ENCODE measurements at regions not wholly inside any gene's neighbourhood (a gene's known extent, or its start where the extent isn't known, plus 50 kb on each side); places are given as distances from the start of the nearest gene placed in this dataset.
"Not testable (repeated sequence)": the region's sequence is repeated elsewhere in the genome, so short reads cannot be mapped to it uniquely, and the experiment has no call there.

- Histone ChIP-seq H3K27ac (no peak overlapping the region), H2AFZ (no peak overlapping the region), H3K4me1 (ENCODE audit: insufficient read depth) (no peaks in the 10 kb centered on the region), H3K9me3 (ENCODE audit: low read depth) (no peaks in the 10 kb centered on the region), H3K79me2 (no peaks in the 10 kb centered on the region), H3K9me2 (replicated peaks; ENCODE audit: insufficient read depth) (no peaks in the 10 kb centered on the region), H3K36me3 (replicated peaks; ENCODE audit: insufficient read depth, low read depth) (no peaks in the 10 kb centered on the region), H3K4me2 (no peak overlapping the region), H3K27me3 (no peaks in the 10 kb centered on the region), H3K4me3 (no peak overlapping the region), H4K20me1 (ENCODE audit: insufficient read depth, poor library complexity, severe bottlenecking) (no peaks in the 10 kb centered on the region)
- TF ChIP-seq EZH2phosphoT487 (IDR thresholded peaks at IDR 0.05; ENCODE audit: low read depth, severe bottlenecking, unreplicated experiment) (no peak), EZH2 (IDR thresholded peaks at IDR 0.05; ENCODE audit: borderline replicate concordance) (no peak), CTCF (IDR thresholded peaks at IDR 0.05; ENCODE audit: poor library complexity) (no peak)
- no peak for DNase-seq (ENCODE audit: low spot score)
Measured at GRCh38 chr3:134102976-134103375, 73.3 kb upstream of the SLCO2A1 start.

GRCh38 chr3:134096214-134096613, 66.5 kb upstream of the SLCO2A1 start:
- not testable (repeated sequence) for H3K9me2 ChIP-seq (replicated peaks; ENCODE audit: insufficient read depth); H3K4me2 ChIP-seq; H4K20me1 ChIP-seq (ENCODE audit: insufficient read depth, poor library complexity, severe bottlenecking); DNase-seq (ENCODE audit: low spot score); H3K79me2 ChIP-seq; H3K4me3 ChIP-seq; H3K4me1 ChIP-seq (ENCODE audit: insufficient read depth); H3K27me3 ChIP-seq; H3K9me3 ChIP-seq (ENCODE audit: low read depth); H2AFZ ChIP-seq; H3K36me3 ChIP-seq (replicated peaks; ENCODE audit: insufficient read depth, low read depth); H3K27ac ChIP-seq
- 99% methylated on average over 3 of the region's 3 CpGs for WGBS (ENCODE audit: low lambda C conversion rate, missing lambda C conversion rate)

GRCh38 chr3:134095005-134095404, 65.3 kb upstream of the SLCO2A1 start:
- 87% methylated on average over 3 of the region's 3 CpGs for WGBS (ENCODE audit: low lambda C conversion rate, missing lambda C conversion rate)
- no peaks in the 10 kb centered on the region for H4K20me1 ChIP-seq (ENCODE audit: insufficient read depth, poor library complexity, severe bottlenecking)
- H3K9me3 ChIP-seq (ENCODE audit: low read depth): no peaks in the 10 kb centered on the region
- no peak overlapping the region for H3K27ac ChIP-seq
- no peaks in the 10 kb centered on the region for H3K9me2 ChIP-seq (replicated peaks; ENCODE audit: insufficient read depth)
- no peaks in the 10 kb centered on the region for H3K79me2 ChIP-seq
- no peak for DNase-seq (ENCODE audit: low spot score)
- TF ChIP-seq EZH2 (IDR thresholded peaks at IDR 0.05; ENCODE audit: borderline replicate concordance): no peak
- H3K27me3 ChIP-seq: no peaks in the 10 kb centered on the region
- H2AFZ ChIP-seq: no peak overlapping the region
- H3K4me3 ChIP-seq: no peak overlapping the region
- H3K4me1 ChIP-seq (ENCODE audit: insufficient read depth): no peaks in the 10 kb centered on the region
- no peak overlapping the region for H3K4me2 ChIP-seq
- H3K36me3 ChIP-seq (replicated peaks; ENCODE audit: insufficient read depth, low read depth): no peaks in the 10 kb centered on the region

- H3K79me2 ChIP-seq: no peaks in the 10 kb centered on the region
- WGBS (ENCODE audit: low lambda C conversion rate, missing lambda C conversion rate): 63% methylated on average over 3 of the region's 3 CpGs
- TF ChIP-seq CTCF (IDR thresholded peaks at IDR 0.05; ENCODE audit: poor library complexity) (no peak), EZH2 (IDR thresholded peaks at IDR 0.05; ENCODE audit: borderline replicate concordance) (no peak), EZH2phosphoT487 (IDR thresholded peaks at IDR 0.05; ENCODE audit: low read depth, severe bottlenecking, unreplicated experiment) (no peak)
- H3K9me2 ChIP-seq (replicated peaks; ENCODE audit: insufficient read depth): no peaks in the 10 kb centered on the region
- H3K4me1 ChIP-seq (ENCODE audit: insufficient read depth): no peaks in the 10 kb centered on the region
- no peaks in the 10 kb centered on the region for H3K36me3 ChIP-seq (replicated peaks; ENCODE audit: insufficient read depth, low read depth)
- H3K27ac ChIP-seq: no peak overlapping the region
- DNase-seq (ENCODE audit: low spot score): no peak
- H3K9me3 ChIP-seq (ENCODE audit: low read depth): no peaks in the 10 kb centered on the region
- no peak overlapping the region for H3K4me2 ChIP-seq
- H3K4me3 ChIP-seq: no peak overlapping the region
- H4K20me1 ChIP-seq (ENCODE audit: insufficient read depth, poor library complexity, severe bottlenecking): no peaks in the 10 kb centered on the region
- no peaks in the 10 kb centered on the region for H3K27me3 ChIP-seq
- no peak overlapping the region for H2AFZ ChIP-seq
Measured at GRCh38 chr3:134094491-134094890, 64.8 kb upstream of the SLCO2A1 start.

GRCh38 chr3:134093956-134094355, 64.2 kb upstream of the SLCO2A1 start:
- WGBS (ENCODE audit: low lambda C conversion rate, missing lambda C conversion rate): 94% methylated on average over 2 of the region's 2 CpGs
- TF ChIP-seq EZH2 (IDR thresholded peaks at IDR 0.05; ENCODE audit: borderline replicate concordance): no peak
- no peak for TF ChIP-seq EZH2phosphoT487 (IDR thresholded peaks at IDR 0.05; ENCODE audit: low read depth, severe bottlenecking, unreplicated experiment)
- TF ChIP-seq CTCF (IDR thresholded peaks at IDR 0.05; ENCODE audit: poor library complexity): no peak
- H3K27ac ChIP-seq: no peak overlapping the region

More at GRCh38 chr3:134093956-134094355, 64.2 kb upstream of the SLCO2A1 start:
- Histone ChIP-seq H2AFZ (no peak overlapping the region), H3K4me3 (no peak overlapping the region), H3K27me3 (no peaks in the 10 kb centered on the region), H3K9me3 (ENCODE audit: low read depth) (no peaks in the 10 kb centered on the region), H3K36me3 (replicated peaks; ENCODE audit: insufficient read depth, low read depth) (no peaks in the 10 kb centered on the region), H3K9me2 (replicated peaks; ENCODE audit: insufficient read depth) (no peaks in the 10 kb centered on the region), H3K79me2 (no peaks in the 10 kb centered on the region), H4K20me1 (ENCODE audit: insufficient read depth, poor library complexity, severe bottlenecking) (no peaks in the 10 kb centered on the region), H3K4me2 (no peak overlapping the region), H3K4me1 (ENCODE audit: insufficient read depth) (no peaks in the 10 kb centered on the region)
- no peak for DNase-seq (ENCODE audit: low spot score)
